Activated naive CD4-positive, alpha-beta T cell treated with Interleukin-2 at 50 U/mL for 16 hours (primary cell): ENCODE measurements at regions not wholly inside any gene's neighbourhood (a gene's known extent, or its start where the extent isn't known, plus 50 kb on each side); places are given as distances from the start of the nearest gene placed in this dataset.

Experiments used
- DNase-seq: peaks from one replicate; pipeline ENCODE4 v3.0.0-alpha.2; 2020

DNA sequence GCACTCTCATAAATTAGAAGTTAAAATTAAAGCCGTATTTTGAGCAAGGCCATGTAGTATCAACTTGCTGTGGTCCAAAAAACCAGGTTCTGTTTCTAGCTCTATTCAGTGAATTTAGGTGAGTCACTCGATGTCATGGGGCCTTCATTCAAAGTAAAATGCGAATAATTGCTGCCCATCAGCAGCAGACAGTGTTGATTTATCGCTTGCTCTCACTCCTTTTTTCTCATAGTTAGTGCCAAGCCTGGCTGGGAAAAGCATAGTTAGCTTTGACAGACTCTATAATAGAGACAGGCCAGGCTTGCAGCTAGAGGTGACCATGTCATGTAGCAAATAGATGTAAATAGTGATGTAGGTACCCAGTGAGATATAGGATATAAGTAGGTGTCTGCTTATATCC is 136.0 kb downstream of the EDN1 start:
- no peak for DNase-seq

DNA sequence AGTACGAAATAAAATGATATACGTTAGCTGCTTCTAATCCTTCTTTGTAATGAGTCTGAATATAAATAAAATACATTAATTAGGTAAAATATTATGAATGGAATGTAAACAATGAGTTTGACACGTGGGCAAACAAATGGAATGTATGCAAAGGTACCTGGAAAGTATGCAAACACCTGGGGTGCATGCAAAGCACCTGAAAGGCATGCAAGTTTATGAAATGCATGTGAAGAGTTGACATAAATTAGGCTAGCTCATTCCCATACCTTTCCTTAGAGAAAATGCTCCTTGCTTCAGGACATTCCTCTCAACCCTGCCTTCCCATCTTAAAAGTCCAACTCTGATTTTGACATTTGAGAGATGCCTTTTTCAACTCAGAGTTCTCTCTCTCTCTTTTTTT is 140.9 kb downstream of the EDN1 start:
- no peak for DNase-seq

DNA sequence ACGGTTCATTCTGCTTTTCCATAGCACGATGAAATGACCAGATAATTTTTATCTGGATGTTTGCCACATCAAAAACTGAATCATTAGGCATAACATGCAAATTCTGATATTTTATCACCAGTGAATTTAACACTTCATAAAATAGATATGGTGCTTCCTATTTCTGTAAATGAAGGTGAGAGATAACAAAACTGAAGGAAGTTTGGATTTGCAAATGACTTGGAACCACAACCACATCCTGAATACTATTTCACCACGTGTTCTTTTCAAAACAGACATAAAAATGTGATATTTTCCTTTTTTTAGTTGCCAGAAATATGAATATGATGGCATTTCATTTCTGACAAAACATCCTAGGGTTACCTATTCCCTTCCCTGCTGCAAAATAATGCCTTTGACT is 146.1 kb downstream of the EDN1 start:
- DNase-seq: no peak

DNA sequence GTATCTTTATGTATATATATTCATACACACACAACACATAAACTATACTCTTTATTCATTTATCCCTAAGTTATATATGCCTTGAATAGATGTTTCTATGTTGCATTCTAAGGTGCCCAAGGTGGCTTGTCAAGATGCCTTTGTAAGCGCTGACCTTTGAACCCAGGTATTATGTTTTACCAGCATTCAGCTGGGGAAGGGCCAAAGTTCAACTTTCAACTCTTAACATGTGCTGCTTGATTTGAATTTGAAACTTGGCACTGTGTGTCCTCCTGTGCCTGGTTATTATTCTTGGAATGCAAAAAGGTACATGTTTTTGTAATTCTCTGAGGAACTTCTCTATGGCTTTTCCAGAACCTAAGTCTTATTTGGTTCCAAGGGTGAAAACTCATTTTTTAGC is 146.5 kb downstream of the EDN1 start:
- no peak for DNase-seq

DNA sequence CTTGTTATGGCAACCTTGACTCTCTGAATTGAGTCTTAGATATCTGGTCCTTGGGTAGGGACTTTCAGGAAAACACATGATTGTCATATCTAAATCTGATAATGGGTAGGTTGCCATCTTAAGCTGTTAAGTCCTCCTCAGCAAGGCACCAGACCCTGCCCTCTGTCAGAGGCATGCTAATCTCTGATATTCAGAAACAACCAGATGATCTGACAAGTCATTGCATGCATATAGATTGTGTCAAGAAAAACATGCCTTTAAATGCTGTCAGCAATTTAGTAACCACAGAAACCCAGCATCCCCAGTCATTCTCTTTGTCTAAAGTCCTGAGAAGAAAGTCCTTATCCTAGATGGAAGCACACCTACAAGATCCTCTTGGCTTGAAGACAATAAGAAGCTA is 149.1 kb downstream of the EDN1 start:
- no peak for DNase-seq

DNA sequence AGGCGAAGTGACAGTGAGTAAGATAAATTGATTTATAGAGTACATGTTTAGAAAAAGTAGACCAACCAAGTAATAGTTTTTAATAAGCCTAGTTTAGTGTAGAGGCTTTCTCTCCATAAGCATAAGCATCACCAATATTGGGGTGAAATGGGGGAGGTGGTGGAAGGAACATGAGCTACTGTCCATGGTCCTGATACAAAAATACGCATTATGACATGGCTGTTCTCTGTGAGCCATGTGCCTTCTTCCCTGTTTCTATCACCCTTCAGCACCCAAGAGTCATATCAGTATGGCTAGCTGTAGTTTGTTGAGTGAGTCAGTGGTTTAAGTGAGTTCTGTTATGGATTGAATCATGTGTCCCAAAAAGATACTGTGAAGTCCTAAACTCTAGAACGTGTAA is 150.8 kb downstream of the EDN1 start:
- DNase-seq: no peak

DNA sequence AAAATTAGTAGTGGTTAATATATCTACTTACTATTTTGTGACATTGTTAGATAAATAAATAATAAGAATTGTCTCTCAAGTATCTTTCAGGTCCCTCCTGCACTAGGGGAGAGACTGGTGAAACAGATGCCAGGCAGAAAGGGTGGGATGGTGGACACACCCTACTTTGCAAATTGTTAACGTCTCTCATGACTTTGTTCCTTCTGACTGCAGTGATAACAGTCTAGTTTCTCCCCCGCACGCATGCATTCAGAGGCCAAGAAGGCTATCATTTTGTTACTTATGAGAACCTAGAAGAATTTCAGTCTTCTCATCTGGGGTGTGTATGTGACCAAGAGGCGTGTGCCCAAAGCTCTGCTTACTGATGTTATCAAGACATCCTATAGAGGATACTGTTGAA is 152.3 kb downstream of the EDN1 start:
- no peak for DNase-seq

DNA sequence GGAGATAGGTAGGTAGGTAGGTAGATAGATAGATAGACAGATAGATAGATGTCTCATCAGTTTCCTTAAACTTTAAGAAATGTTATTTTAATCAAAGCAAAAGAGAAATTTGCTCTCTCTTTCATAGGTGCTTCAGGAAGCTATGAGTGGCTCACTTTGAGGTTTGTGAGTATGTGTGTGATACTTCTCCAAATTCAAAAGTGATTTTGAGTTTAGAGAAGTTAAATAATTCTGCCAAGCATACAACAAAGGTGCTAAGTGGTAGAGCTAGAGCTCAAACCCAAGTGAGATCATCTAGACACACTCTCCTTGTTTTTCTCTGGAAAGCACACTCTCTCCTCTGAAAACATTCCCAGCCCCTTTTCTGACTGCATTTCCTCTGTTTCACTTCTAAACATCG is 156.2 kb downstream of the EDN1 start:
- no peak for DNase-seq

DNA sequence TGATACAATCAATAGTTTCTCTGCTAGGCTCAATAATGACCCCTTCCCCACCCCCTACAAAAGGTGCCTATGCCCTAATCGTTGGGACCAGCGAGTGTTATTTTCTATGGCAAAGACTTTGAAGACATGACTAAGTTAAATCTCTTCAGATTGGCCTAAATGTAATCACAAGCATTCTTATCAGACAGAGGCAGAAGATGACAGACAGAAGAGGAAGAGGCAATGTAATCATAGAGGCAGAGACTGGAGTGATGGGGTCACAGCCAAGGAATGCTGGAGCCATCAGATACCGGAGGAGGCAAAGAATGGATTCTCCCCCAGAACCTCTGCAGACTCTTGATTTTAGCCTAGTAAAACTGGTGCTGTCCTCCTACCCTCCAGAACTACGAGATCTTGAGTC is 159.3 kb downstream of the EDN1 start:
- DNase-seq: no peak

DNA sequence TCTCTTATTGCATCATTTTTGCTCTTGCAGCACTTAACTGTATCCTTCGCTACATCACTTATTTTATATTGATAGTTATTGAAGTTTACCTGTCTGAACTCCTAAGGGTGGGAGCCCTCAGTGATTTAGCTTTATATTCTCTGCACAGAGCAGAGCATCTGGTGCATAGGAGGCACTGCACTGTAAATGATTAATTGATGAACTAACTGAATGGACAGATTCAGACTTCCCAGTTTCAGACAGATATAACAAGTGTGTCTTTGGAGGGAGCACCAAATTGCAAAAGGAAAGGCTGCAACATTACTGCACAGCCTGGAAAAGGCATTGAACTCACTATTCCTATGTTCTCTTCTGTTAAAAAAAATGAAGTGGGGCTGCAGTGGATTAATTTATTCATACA is 160.3 kb downstream of the EDN1 start:
- no peak for DNase-seq

DNA sequence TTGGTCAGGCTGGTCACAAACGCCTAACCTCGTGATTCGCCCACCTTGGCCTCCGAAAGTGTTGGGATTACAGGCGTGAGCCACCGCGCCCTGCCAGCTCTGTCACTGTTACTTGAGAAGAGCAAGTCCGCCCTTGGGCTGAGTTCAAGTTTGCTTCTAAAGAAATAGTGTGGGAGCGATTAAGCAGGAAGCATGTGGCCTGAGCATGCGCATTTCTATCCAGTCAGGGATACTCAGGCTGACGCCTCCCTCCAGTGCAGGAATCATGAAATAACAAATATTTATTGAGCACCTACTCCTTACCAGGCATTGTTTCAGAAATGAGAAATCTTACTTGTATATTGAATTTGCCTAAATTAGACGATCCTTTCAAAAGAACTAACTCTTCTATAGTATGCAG is 166.2 kb downstream of the EDN1 start:
- no peak for DNase-seq

DNA sequence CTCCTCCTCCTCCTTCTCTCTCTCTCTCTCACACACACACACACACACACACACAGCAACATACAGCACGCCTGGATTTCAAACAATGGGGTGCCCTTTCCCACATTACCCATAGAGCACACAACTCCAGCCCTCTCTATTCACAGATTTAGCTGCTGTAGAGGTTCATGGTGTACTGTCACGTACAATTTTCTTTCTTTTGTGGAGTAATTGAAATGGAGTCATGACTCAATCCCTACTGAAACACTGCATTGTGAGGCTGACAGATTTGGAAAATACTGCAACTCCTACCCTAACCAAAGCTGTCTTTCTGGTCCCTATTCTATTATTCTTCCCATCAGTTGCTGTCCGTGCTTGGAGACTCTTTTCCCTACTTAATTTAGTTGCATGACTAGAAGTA is 166.9 kb downstream of the EDN1 start:
- no peak for DNase-seq

DNA sequence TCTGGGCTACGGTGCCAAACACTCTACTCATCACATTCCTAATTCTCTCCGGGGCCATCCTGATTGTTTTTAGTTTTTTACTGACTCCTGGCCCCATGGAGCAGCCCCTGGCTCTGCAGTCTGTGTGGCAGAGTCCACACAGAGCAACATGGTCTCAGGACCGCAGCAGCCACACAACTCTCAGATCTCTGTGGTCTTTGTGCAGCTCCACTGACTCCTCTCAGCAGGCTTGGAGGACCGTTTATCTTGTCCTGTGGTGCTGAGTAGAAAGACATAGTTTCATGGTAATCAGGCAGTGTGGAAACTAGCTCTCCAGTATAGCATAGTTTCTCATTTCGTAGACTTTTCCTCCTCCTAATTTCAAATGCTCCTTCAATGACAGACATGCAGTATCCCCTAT is 168.4 kb downstream of the EDN1 start:
- DNase-seq: no peak

DNA sequence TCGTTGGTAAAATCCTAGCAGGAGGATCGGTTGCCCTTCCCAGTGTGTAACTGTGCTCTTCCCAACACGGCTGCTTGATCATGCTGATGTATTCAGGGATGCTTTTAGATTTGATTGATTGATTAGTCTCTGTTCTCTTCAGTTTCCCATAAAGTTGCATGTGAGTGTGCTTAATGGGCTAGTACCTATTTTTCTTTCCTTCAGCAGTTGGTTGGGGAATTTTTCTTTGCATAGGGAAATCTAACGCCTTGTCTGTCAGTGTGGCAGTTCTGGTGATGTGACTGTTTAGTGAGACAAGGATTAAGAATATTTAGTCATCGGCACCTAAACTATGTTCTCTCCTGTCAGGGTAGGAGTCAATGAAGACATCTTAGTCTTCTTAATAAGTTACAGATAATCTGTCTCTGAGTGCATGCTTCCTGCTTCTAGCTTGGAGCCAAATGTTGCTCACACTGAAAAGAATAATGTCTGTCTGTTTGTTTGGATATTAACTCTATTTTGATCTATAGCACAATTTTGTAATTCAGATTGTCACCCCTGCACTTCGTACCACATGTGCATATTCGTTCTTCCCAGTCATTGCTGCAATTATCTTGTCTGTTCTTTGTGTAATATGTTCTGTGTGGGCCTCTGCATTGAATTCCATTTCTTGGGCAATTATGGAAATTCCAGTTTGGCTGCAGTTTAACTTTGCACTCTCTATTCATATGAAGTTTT is 169.9 kb downstream of the EDN1 start:
- no peak for DNase-seq

DNA sequence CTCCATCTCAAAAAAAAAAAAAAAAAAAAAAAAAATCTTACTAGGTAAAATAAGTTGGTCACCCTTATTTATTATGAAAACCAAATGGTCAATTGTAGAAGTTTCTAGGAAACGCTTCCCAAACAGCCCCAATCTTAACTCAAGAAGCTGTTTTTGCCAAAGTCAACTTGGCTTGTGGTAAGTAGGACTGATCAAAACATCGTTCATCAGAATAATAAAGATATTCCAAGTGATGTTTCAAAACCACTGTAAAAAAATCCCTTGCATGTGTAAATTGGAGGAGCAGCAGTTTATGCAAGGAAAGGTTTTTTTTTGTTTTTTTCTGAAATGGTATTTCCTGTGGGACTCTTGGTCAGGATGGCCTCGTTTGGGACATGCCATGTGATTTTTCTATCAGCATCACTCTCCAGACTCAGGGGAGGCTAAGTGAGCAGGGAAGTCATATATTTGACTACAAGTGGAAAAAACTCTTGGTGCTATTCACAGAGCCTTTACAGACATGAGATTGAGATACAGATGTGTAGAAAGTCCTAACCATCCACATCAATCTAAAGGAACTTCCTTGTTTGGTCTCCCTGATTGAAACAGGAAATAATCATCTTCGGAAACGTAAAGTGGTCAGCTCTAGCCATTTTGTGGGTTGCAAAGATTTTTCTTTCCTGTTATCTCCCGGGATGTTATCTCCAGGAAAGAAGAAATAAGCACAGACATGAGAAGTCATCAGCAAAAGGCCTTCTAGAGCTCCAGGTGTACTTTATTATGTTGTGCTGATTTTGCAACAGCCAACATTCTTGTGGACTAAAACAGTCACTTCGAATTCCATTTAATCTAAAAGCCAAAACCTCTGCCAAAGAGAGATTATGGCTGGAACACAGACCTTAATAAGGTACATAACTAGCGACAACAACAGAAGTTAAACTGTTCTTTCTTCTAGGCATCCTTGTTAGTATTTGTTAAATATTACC is 177.8 kb downstream of the EDN1 start:
- DNase-seq: no peak

DNA sequence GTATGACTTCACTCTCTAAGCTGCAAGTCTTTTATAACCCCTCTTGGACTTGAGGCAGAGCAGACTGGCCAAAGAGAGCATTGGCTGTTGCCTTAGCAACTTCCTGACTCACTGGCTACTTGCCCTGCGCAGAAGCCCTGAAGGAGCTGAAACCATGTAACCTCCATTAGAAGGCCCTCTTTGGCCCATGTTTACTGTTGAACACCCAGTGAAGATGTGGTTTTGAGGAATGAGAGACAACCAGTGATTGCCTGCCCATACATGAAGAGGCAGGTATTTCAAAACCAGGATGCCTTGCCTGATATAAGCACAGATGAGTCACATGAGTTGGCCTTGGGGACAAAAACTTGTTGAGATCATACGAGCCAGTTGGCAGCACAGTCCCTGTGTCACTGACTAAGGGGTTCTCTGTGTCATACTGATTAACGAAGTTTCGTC is 182.5 kb downstream of the EDN1 start:
- no peak for DNase-seq

DNA sequence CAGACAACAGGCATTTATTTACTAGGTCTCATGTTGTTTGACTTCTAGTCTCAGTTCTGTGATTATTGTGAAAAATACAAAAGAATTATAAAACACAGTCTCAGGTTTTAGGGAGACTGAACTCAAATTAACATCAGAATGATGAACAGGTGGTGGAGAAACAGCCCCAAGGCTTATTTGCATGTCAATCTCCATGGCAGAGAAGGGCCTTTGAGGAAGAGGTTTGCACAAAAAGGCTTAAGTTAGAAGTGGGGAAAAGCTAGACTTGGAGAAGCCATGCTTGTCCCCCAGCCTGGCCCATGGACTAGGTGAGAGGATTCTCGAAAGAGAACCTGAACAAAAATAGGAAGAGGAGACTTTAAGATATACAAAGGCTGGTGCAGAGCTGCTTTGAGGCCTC is 183.3 kb downstream of the EDN1 start:
- DNase-seq: no peak

DNA sequence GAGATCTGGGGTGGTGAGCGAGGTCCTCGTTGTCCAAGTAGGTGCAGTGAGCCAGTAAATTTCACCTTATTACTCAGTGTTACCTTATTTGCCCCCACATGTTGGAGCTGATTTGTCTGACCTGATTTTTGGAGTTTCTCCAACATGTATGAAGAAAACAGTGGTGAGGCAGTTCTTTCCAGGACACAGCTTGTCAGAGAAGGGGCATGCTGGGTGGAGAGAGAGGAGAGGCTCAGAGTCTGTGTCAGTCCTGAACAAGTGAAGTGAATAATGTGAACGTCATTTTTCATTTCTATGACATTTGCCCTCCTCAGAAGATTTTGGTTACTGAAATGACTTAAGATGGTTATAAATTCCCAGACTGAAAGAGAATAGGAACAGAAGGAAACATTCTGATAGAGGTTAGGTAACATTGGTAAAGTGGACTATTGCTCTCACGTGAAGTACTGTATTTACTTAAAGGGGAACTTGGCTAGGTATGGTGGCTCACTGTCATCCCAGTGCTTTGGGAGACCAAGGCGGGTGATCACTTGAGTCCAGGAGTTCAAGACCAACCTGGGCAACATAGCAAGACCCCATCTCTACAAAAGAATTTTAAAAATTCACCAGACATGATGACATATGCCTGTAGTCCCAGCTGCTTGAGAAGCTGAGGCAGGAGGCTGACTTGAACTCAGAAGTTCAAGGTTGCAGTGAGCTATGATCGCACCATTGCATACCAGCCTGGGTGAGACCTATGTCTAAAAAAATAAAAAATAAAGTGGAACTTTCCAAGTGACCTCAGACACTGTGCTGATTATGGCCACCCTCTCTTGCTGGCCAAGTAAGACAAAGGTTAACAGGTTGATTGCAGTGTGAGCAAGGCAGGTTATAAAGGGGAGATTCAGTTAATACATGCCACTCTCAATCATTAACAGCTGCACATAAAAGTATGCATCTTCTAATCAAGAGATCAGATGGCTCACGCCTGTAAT is 184.3 kb downstream of the EDN1 start:
- DNase-seq: no peak

DNA sequence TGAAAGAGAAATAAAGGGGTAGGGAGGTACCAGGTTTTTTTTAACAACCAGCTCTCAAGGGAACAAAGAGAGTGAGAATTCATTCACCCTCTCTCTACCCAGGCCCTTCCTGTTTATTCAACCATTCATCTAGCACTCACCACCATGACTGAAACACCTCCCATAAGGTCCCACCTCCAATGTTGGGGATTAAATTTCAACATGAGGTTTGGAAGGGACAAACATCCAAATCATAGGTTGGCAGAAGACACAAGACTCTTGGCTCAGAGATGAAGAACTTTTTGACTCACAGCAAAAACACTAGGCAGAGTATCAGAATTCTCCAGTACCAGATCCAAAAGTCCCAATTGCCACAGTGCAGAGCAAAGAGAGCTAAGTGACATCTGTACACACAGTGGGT is 186.3 kb downstream of the EDN1 start:
- DNase-seq: no peak

DNA sequence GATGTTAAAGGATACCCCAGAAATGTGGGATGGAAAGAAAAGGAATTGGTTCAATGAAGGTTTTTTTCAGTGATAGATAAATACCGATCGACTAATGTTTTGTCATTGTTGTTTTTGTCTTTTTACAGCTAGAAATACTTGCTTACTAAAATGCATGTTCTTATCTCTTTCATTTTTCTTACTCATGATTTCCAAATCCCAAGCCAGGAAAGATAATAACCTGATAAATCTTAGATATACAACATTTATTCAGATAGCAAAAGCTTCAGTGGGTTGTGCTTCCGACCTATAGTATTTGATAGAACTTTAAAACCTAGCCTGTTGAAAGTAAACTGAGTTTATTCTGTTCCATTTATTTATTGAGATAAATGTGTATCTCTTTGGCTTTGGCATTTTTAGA is 187.5 kb downstream of the EDN1 start:
- no peak for DNase-seq

DNA sequence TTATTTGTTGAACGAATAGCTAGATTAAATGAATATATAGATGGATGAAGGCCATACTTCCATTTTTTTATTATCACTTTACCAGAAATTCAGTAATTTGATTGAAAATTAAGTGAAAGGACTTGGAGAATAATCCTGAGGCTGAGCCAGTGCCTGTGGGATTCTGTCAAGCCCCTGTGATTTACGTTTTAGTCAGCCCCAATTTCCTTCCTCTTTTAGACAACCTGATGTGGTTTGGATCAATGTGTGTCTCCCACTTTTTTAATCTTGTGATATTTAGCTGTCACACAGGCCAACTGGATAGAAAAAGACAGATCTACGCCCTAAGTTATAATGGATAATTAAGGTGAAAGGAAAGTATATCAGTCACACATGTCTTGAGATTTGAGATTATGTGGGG is 188.8 kb downstream of the EDN1 start:
- no peak for DNase-seq

DNA sequence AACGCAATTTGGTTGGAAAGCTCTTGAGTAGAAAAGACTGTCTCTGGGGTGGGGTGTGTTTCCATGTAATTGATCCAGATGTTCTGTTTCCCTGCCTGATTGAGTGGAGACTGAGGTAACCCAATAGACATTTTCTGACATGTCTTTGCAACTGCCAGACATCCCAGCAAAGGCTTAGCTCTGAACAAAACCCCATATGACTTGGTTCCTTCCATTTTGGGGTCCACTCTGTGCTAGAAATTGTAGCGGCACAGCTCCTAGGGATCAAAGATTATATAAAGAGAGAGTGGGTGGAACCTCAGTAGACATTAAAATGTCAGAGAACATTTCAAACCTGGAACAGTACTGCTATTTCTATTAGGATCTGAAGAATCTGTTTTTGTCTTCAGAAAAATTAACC is 189.3 kb downstream of the EDN1 start:
- no peak for DNase-seq

DNA sequence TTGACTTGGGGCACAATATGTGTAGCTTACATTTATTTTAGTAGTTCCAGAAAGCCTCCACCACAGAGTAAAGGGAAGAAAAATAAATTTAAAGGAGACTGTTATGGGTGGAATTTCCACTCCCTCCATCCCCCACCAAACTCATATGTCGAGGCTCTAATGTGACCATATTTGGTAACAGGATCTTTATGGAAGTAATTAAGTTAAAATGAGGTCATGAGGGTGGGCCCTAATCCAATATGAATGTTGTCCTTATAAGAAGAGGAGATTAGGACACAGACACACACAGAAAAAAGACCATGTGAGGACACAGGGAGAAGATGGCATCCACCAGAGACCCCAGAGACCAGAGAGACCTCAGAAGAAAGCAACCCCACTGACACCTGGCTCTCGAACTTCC is 189.7 kb downstream of the EDN1 start:
- no peak for DNase-seq
